Loucy (cell line): ENCODE measurements at regions not wholly inside any gene's neighbourhood (a gene's known extent, or its start where the extent isn't known, plus 50 kb on each side); places are given as distances from the start of the nearest gene placed in this dataset.
"Not testable (repeated sequence)": the region's sequence is repeated elsewhere in the genome, so short reads cannot be mapped to it uniquely, and the experiment has no call there.

Source experiments
- H2AFZ ChIP-seq: fragments of 200-600 bp; sonication (generic); 2 replicates; pipeline ENCODE4 v1.6.0; 2016; ENCODE audit warnings: antibody characterized with exemption, mild to moderate bottlenecking, low read length, moderate library complexity
- H3F3A ChIP-seq: fragments of 200-600 bp; 2 replicates; pipeline ENCODE4 v1.6.0; 2016; ENCODE audit warnings: antibody characterized with exemption, low read depth, mild to moderate bottlenecking
- H3K27me3 ChIP-seq: fragments of 200-600 bp; sonication (generic); 2 replicates; pipeline ENCODE4 v1.6.1; 2014; ENCODE audit warnings: low read length, mild to moderate bottlenecking; ENCODE audit not compliant: insufficient read depth, poor library complexity, severe bottlenecking
- H3K36me3 ChIP-seq: fragments of 200-600 bp; sonication (generic); 2 replicates; pipeline ENCODE4 v1.6.1; 2016; ENCODE audit warnings: low read length; ENCODE audit not compliant: insufficient read depth
- H3K4me1 ChIP-seq: fragments of 200-600 bp; sonication (generic); 2 replicates; pipeline ENCODE4 v1.5.1; 2014; ENCODE audit warnings: low read length, mild to moderate bottlenecking; ENCODE audit not compliant: insufficient read depth, poor library complexity, severe bottlenecking
- H3K4me2 ChIP-seq: fragments of 200-600 bp; sonication (generic); 2 replicates; pipeline ENCODE4 v1.6.0; 2014; ENCODE audit warnings: antibody characterized with exemption, low read length, low read depth, mild to moderate bottlenecking; ENCODE audit not compliant: poor library complexity, severe bottlenecking
- H3K4me3 ChIP-seq: fragments of 200-600 bp; sonication (generic); 2 replicates; pipeline ENCODE4 v1.5.1; 2014; ENCODE audit warnings: low read length, mild to moderate bottlenecking, mixed read lengths; ENCODE audit not compliant: poor library complexity, severe bottlenecking
- H3K79me2 ChIP-seq: fragments of 200-600 bp; sonication (generic); 2 replicates; pipeline ENCODE4 v1.6.1; 2014; ENCODE audit warnings: low read length; ENCODE audit not compliant: insufficient read depth
- H3K9ac ChIP-seq: fragments of 200-600 bp; sonication (generic); 2 replicates; pipeline ENCODE4 v1.6.0; 2014; ENCODE audit warnings: mild to moderate bottlenecking, low read depth, low read length, moderate library complexity; ENCODE audit not compliant: poor library complexity, severe bottlenecking
- H3K9me2 ChIP-seq: fragments of 200-600 bp; sonication (generic); replicated peaks from 2 replicates; pipeline ENCODE4 v1.6.1; 2016; ENCODE audit warnings: low read depth, low read length, mixed read lengths
- H3K9me3 ChIP-seq: fragments of 200-600 bp; sonication (generic); 2 replicates; pipeline ENCODE4 v1.6.1; 2014; ENCODE audit warnings: mild to moderate bottlenecking, antibody characterized with exemption, low read length, low read depth; ENCODE audit not compliant: insufficient read depth
- H4K20me1 ChIP-seq: fragments of 200-600 bp; sonication (generic); 2 replicates; pipeline ENCODE4 v1.6.0; 2014; ENCODE audit warnings: antibody characterized with exemption, low read length, mild to moderate bottlenecking; ENCODE audit not compliant: insufficient read depth, poor library complexity, severe bottlenecking
- EZH2phosphoT487 ChIP-seq: fragments of 200-600 bp; IDR thresholded peaks from 2 replicates; pipeline ENCODE4 v1.6.1; 2018; ENCODE audit warnings: antibody characterized with exemption, mild to moderate bottlenecking, moderate library complexity, borderline replicate concordance
- TF ChIP-seq, protein P1 (sequence below): fragments of 200-600 bp; sonication (generic); conservative IDR thresholded peaks from 2 replicates; pipeline ENCODE4 v1.5.1; 2014; ENCODE audit warnings: mild to moderate bottlenecking, antibody characterized with exemption, low read length

DNA sequence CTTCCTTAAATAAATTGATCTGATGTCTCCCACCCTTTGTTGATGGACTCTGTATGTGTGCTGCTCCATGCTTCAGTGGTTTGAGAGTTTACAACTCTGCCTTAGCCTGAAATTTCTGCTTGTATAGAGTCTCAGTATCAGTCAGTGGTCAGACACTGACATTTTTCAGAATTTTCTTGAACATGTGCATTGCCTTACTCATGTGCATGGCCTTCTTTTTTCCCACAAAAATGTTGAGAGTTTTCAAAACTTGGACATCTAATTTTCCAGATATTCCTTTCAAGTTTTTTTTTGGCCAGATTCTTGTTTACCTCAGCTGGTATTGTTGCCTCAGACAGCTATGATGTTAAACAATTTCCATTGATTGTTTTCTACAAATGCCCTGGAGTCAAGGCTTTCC lies 427.1 kb upstream of the CHD1 start:
- Histone ChIP-seq H3K4me1 (no peaks in the 10 kb centered on the region), H2AFZ (no peak overlapping the region), H3K9ac (no peak overlapping the region), H3K9me3 (no peaks in the 10 kb centered on the region), H3K4me3 (no peak overlapping the region), H3K36me3 (no peaks in the 10 kb centered on the region), H3K79me2 (no peaks in the 10 kb centered on the region), H3K27me3 (no peaks in the 10 kb centered on the region), H3F3A (no peaks in the 10 kb centered on the region), H4K20me1 (no peaks in the 10 kb centered on the region), H3K4me2 (no peak overlapping the region), H3K9me2 (no peaks in the 10 kb centered on the region)
- TF ChIP-seq EZH2phosphoT487, result no peak
- TF ChIP-seq, protein P1, sequence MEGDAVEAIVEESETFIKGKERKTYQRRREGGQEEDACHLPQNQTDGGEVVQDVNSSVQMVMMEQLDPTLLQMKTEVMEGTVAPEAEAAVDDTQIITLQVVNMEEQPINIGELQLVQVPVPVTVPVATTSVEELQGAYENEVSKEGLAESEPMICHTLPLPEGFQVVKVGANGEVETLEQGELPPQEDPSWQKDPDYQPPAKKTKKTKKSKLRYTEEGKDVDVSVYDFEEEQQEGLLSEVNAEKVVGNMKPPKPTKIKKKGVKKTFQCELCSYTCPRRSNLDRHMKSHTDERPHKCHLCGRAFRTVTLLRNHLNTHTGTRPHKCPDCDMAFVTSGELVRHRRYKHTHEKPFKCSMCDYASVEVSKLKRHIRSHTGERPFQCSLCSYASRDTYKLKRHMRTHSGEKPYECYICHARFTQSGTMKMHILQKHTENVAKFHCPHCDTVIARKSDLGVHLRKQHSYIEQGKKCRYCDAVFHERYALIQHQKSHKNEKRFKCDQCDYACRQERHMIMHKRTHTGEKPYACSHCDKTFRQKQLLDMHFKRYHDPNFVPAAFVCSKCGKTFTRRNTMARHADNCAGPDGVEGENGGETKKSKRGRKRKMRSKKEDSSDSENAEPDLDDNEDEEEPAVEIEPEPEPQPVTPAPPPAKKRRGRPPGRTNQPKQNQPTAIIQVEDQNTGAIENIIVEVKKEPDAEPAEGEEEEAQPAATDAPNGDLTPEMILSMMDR, result no peak

GRCh38 chr5:99349787-99350186 lies 421.0 kb upstream of the CHD1 start:
- no peak overlapping the region for H2AFZ ChIP-seq
- H3F3A ChIP-seq, result no peaks in the 10 kb centered on the region
- H3K9me2 ChIP-seq, result no peaks in the 10 kb centered on the region
- no peak overlapping the region for H3K4me3 ChIP-seq
- H3K27me3 ChIP-seq, result no peaks in the 10 kb centered on the region
- no peaks in the 10 kb centered on the region for H4K20me1 ChIP-seq
- no peak overlapping the region for H3K4me2 ChIP-seq
- no peaks in the 10 kb centered on the region for H3K36me3 ChIP-seq
- no peaks in the 10 kb centered on the region for H3K4me1 ChIP-seq
- H3K79me2 ChIP-seq, result no peaks in the 10 kb centered on the region
- no peaks in the 10 kb centered on the region for H3K9me3 ChIP-seq
- no peak overlapping the region for H3K9ac ChIP-seq
- TF ChIP-seq, protein P1, result no peak
- TF ChIP-seq EZH2phosphoT487, result no peak

DNA sequence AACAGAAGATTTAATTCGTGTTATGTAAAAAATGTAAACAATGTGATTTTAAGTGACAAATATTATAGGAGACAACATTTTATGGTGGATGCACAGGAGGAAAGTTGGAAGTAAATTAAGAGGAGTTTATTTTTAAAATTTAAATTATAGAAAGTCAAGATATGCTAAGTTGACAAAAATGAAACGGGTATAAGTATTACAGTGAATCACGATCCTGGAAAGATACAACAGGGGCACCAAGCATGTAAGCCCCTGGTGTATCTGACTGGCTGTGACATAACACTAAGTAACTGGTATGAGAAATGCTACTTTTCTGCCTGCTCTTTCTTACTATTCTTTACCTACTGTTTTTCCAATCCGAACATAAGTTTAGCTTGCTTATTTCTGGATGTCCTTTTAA lies 419.8 kb upstream of the CHD1 start:
- Histone ChIP-seq H3K27me3 (no peaks in the 10 kb centered on the region), H3K36me3 (no peaks in the 10 kb centered on the region), H3F3A (no peaks in the 10 kb centered on the region), H3K9me3 (no peaks in the 10 kb centered on the region), H3K79me2 (no peaks in the 10 kb centered on the region), H3K9ac (no peak overlapping the region), H4K20me1 (no peaks in the 10 kb centered on the region), H3K4me1 (no peaks in the 10 kb centered on the region), H3K9me2 (no peaks in the 10 kb centered on the region), H3K4me3 (no peak overlapping the region), H2AFZ (no peak overlapping the region), H3K4me2 (no peak overlapping the region)
- TF ChIP-seq, protein P1, result no peak
- TF ChIP-seq EZH2phosphoT487, result no peak

DNA sequence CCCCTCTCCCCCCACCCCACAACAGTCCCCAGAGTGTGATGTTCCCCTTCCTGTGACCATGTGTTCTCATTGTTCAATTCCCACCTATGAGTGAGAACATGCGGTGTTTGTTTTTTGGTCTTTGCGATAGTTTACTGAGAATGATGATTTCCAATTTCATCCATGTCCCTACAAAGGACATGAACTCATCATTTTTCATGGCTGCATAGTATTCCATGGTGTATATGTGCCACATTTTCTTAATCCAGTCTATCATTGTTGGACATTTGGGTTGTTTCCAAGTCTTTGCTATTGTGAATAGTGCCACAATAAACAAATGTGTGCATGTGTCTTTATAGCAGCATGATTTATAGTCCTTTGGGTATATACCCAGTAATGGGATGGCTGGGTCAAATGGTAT lies 411.0 kb upstream of the CHD1 start:
- not testable (repeated sequence) for H3K4me2 ChIP-seq, H3K9ac ChIP-seq, H3K79me2 ChIP-seq, H2AFZ ChIP-seq, H3K36me3 ChIP-seq, H3K9me3 ChIP-seq, H4K20me1 ChIP-seq, H3K4me3 ChIP-seq, H3F3A ChIP-seq, H3K4me1 ChIP-seq, H3K27me3 ChIP-seq, H3K9me2 ChIP-seq
